ENCODE measurements at regions not wholly inside any gene's neighbourhood (a gene's known extent, or its start where the extent isn't known, plus 50 kb on each side); places are given as distances from the start of the nearest gene placed in this dataset.
"Not testable (repeated sequence)": the region's sequence is repeated elsewhere in the genome, so short reads cannot be mapped to it uniquely, and the experiment has no call there.

DNA sequence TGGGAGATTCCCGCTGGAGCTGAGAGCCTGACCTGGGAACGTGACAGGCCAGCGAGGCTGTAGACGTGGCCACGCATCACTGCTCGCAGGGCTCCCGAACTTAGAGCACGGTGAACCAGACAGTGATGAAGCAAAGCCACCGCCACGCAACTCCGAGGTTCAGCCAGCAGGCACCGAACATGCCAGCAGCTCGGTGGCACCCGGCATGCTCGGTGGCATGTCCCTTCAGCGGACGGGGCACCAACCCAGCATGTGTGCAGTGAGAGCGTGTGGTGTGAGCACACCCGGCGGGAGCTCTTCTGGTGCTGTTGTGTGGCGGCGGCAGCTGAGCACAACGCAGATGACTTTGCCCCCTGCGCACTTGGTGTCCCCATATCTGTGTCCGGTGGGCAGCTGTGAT is 4468.2 kb upstream of the TPTE start:
- TF ChIP-seq, protein P1, sequence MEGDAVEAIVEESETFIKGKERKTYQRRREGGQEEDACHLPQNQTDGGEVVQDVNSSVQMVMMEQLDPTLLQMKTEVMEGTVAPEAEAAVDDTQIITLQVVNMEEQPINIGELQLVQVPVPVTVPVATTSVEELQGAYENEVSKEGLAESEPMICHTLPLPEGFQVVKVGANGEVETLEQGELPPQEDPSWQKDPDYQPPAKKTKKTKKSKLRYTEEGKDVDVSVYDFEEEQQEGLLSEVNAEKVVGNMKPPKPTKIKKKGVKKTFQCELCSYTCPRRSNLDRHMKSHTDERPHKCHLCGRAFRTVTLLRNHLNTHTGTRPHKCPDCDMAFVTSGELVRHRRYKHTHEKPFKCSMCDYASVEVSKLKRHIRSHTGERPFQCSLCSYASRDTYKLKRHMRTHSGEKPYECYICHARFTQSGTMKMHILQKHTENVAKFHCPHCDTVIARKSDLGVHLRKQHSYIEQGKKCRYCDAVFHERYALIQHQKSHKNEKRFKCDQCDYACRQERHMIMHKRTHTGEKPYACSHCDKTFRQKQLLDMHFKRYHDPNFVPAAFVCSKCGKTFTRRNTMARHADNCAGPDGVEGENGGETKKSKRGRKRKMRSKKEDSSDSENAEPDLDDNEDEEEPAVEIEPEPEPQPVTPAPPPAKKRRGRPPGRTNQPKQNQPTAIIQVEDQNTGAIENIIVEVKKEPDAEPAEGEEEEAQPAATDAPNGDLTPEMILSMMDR (IDR thresholded peaks at IDR 0.05): not testable (repeated sequence)
- not testable (repeated sequence) for TF ChIP-seq POLR2A (IDR thresholded peaks at IDR 0.05)
